ENCODE measurements at regions not wholly inside any gene's neighbourhood (a gene's known extent, or its start where the extent isn't known, plus 50 kb on each side); places are given as distances from the start of the nearest gene placed in this dataset.
"Not testable (repeated sequence)": the region's sequence is repeated elsewhere in the genome, so short reads cannot be mapped to it uniquely, and the experiment has no call there.

- DNase-seq = no peak
Measured at GRCh38 chr6:74357321-74357720, 661.3 kb downstream of the CD109 start.

- DNase-seq = no peak
Measured at GRCh38 chr6:74356391-74356790, 660.4 kb downstream of the CD109 start.

GRCh38 chr6:74346936-74347535 is 651.0 kb downstream of the CD109 start:
- DNase-seq = peak; percentile 35

- no peak for DNase-seq
Measured at GRCh38 chr6:74343804-74344203, 647.8 kb downstream of the CD109 start.

GRCh38 chr6:74343321-74343720 is 647.3 kb downstream of the CD109 start:
- DNase-seq = not testable (repeated sequence)

- DNase-seq = no peak
Measured at GRCh38 chr6:74334722-74335121, 638.7 kb downstream of the CD109 start.

GRCh38 chr6:74333406-74333805 is 637.4 kb downstream of the CD109 start:
- no peak for DNase-seq

GRCh38 chr6:74320715-74321114 is 624.7 kb downstream of the CD109 start:
- DNase-seq = no peak

GRCh38 chr6:74320074-74320473 is 624.1 kb downstream of the CD109 start:
- no peak for DNase-seq

- no peak for DNase-seq
Measured at GRCh38 chr6:74319292-74319691, 623.3 kb downstream of the CD109 start.

- DNase-seq = no peak
Measured at GRCh38 chr6:74318738-74319137, 622.7 kb downstream of the CD109 start.

- no peak for DNase-seq
Measured at GRCh38 chr6:74312081-74312480, 616.1 kb downstream of the CD109 start.

- DNase-seq = no peak
Measured at GRCh38 chr6:74311431-74311830, 615.4 kb downstream of the CD109 start.

- DNase-seq = no peak
Measured at GRCh38 chr6:74289884-74290283, 593.9 kb downstream of the CD109 start.

GRCh38 chr6:74287932-74288331 is 591.9 kb downstream of the CD109 start:
- DNase-seq = no peak

- DNase-seq = no peak
Measured at GRCh38 chr6:74287441-74287840, 591.4 kb downstream of the CD109 start.

- DNase-seq = no peak
Measured at GRCh38 chr6:74284284-74284683, 588.3 kb downstream of the CD109 start.

- no peak for DNase-seq
Measured at GRCh38 chr6:74283532-74283931, 587.5 kb downstream of the CD109 start.

GRCh38 chr6:74282143-74282689 is 586.2 kb downstream of the CD109 start:
- no peak for DNase-seq

- no peak for DNase-seq
Measured at GRCh38 chr6:74280130-74280692, 584.2 kb downstream of the CD109 start.

- DNase-seq = no peak
Measured at GRCh38 chr6:74277777-74278186, 581.8 kb downstream of the CD109 start.

GRCh38 chr6:74273541-74273940 is 577.5 kb downstream of the CD109 start:
- no peak for DNase-seq

GRCh38 chr6:74269600-74269858 is 573.5 kb downstream of the CD109 start:
- no peak for DNase-seq

GRCh38 chr6:74268815-74269599 is 573.0 kb downstream of the CD109 start:
- DNase-seq = no peak
